ENCODE measurements at regions not wholly inside any gene's neighbourhood (a gene's known extent, or its start where the extent isn't known, plus 50 kb on each side); places are given as distances from the start of the nearest gene placed in this dataset.
A peak's percentile ranks its signal among the peaks of the same experiment; 100 is the strongest.

GRCh38 chr6:109891924-109892323 is 86.2 kb upstream of the GPR6 start:
- TF ChIP-seq CTCF (IDR thresholded peaks at IDR 0.05): no peak
- H3K27me3 ChIP-seq: no peaks in the 10 kb centered on the region
- H3K4me3 ChIP-seq (ENCODE audit: low read depth in 1 of 2, low read length in 1 of 2): peak overlapping the region; percentile 21 to 31

GRCh38 chr6:109892451-109893435 is 85.4 kb upstream of the GPR6 start:
- H3K4me1 ChIP-seq (ENCODE audit: control insufficient read depth in 1 of 2, insufficient read depth in 1 of 2, low read depth in 1 of 2, low read length in 1 of 2): peaks cover 54 to 64% of the 10 kb centered on the region in 2 experiments
- H3K36me3 ChIP-seq: no peaks in the 10 kb centered on the region
- no peaks in the 10 kb centered on the region for H3K27me3 ChIP-seq
- no peaks in the 10 kb centered on the region for H3K9me3 ChIP-seq
- TF ChIP-seq CTCF (IDR thresholded peaks at IDR 0.05): no peak
- peak overlapping the region; percentile 21 to 24 for H3K4me3 ChIP-seq (ENCODE audit: low read depth in 1 of 2, low read length in 1 of 2)
- H3K27ac ChIP-seq: peak overlapping the region; percentile 100

More at GRCh38 chr6:109891924-109892323, 86.2 kb upstream of the GPR6 start:
- peak overlapping the region; percentile 100 for H3K27ac ChIP-seq
- H3K4me1 ChIP-seq (ENCODE audit: control insufficient read depth in 1 of 2, insufficient read depth in 1 of 2, low read depth in 1 of 2, low read length in 1 of 2): peaks cover 54 to 64% of the 10 kb centered on the region in 2 experiments
- no peaks in the 10 kb centered on the region for H3K36me3 ChIP-seq
- H3K9me3 ChIP-seq: no peaks in the 10 kb centered on the region

GRCh38 chr6:109893606-109894005 is 84.5 kb upstream of the GPR6 start:
- peaks cover 54 to 64% of the 10 kb centered on the region in 2 experiments for H3K4me1 ChIP-seq (ENCODE audit: control insufficient read depth in 1 of 2, insufficient read depth in 1 of 2, low read depth in 1 of 2, low read length in 1 of 2)

GRCh38 chr6:109894181-109894580 is 83.9 kb upstream of the GPR6 start:
- no peaks in the 10 kb centered on the region for H3K9me3 ChIP-seq
- peaks cover 54 to 64% of the 10 kb centered on the region in 2 experiments for H3K4me1 ChIP-seq (ENCODE audit: control insufficient read depth in 1 of 2, insufficient read depth in 1 of 2, low read depth in 1 of 2, low read length in 1 of 2)
- peak overlapping the region; percentile 100 for H3K27ac ChIP-seq
- H3K36me3 ChIP-seq: no peaks in the 10 kb centered on the region
- TF ChIP-seq CTCF (IDR thresholded peaks at IDR 0.05): no peak
- H3K27me3 ChIP-seq: no peaks in the 10 kb centered on the region
- peak overlapping the region; percentile 21 to 33 for H3K4me3 ChIP-seq (ENCODE audit: low read depth in 1 of 2, low read length in 1 of 2)

More at GRCh38 chr6:109893606-109894005, 84.5 kb upstream of the GPR6 start:
- no peaks in the 10 kb centered on the region for H3K27me3 ChIP-seq
- no peaks in the 10 kb centered on the region for H3K36me3 ChIP-seq
- no peaks in the 10 kb centered on the region for H3K9me3 ChIP-seq
- no peak for TF ChIP-seq CTCF (IDR thresholded peaks at IDR 0.05)
- H3K4me3 ChIP-seq (ENCODE audit: low read depth in 1 of 2, low read length in 1 of 2): peak overlapping the region; percentile 21 to 24
- peak overlapping the region; percentile 100 for H3K27ac ChIP-seq

GRCh38 chr6:109896341-109896740 is 81.8 kb upstream of the GPR6 start:
- H3K27me3 ChIP-seq: no peaks in the 10 kb centered on the region

More at GRCh38 chr6:109896341-109896740, 81.8 kb upstream of the GPR6 start:
- H3K27ac ChIP-seq: peak overlapping the region; percentile 100
- no peaks in the 10 kb centered on the region for H3K36me3 ChIP-seq
- TF ChIP-seq CTCF (IDR thresholded peaks at IDR 0.05): no peak
- no peaks in the 10 kb centered on the region for H3K9me3 ChIP-seq
- no peak overlapping the region for H3K4me3 ChIP-seq (ENCODE audit: low read depth in 1 of 2, low read length in 1 of 2)
- H3K4me1 ChIP-seq (ENCODE audit: control insufficient read depth in 1 of 2, insufficient read depth in 1 of 2, low read depth in 1 of 2, low read length in 1 of 2): peaks cover 47 to 53% of the 10 kb centered on the region in 2 experiments
